Aorta (tissue), 5 donors: ENCODE measurements at regions not wholly inside any gene's neighbourhood (a gene's known extent, or its start where the extent isn't known, plus 50 kb on each side); places are given as distances from the start of the nearest gene placed in this dataset.

Experiments
- ATAC-seq: fragments of 200-7000 bp; cut with Tn5 transposase; one replicate; pipeline ENCODE4 v1.9.1; 2022; ENCODE audit warnings: moderate library complexity; ENCODE audit not compliant: low FRiP score
- DNase-seq, 2 donors: peaks; one replicate each; pipeline ENCODE4 v3.0.0-alpha.2; 2020
- H3K27ac ChIP-seq, 2 donors: one replicate each; pipeline ENCODE4 v1.5.1; 2013; ENCODE audit warnings: low read length in 2 of 2, mild to moderate bottlenecking in 2 of 2, moderate library complexity in 2 of 2, control low read depth in 1 of 2, inconsistent platforms in 1 of 2, low read depth in 1 of 2
- H3K27me3 ChIP-seq, 2 donors: one replicate each; pipeline ENCODE4 v1.6.1; 2013; ENCODE audit warnings: control low read depth in 1 of 2, low read length in 1 of 2, mild to moderate bottlenecking in 1 of 2, moderate library complexity in 1 of 2; ENCODE audit not compliant: insufficient read depth in 2 of 2, control insufficient read depth in 1 of 2
- H3K36me3 ChIP-seq, 2 donors: one replicate each; pipeline ENCODE4 v1.6.1; 2013; ENCODE audit warnings: control low read depth in 1 of 2, low read length in 1 of 2, mild to moderate bottlenecking in 1 of 2; ENCODE audit not compliant: insufficient read depth in 2 of 2, control insufficient read depth in 1 of 2
- H3K4me1 ChIP-seq, 2 donors: one replicate each; pipeline ENCODE4 v1.6.1; 2013; ENCODE audit warnings: low read length in 2 of 2, control low read depth in 1 of 2, mild to moderate bottlenecking in 1 of 2, moderate library complexity in 1 of 2; ENCODE audit not compliant: insufficient read depth in 2 of 2, control insufficient read depth in 1 of 2
- H3K4me3 ChIP-seq, 2 donors: one replicate each; pipeline ENCODE4 v1.5.1; 2013; ENCODE audit warnings: low read length in 2 of 2, control low read depth in 1 of 2, mild to moderate bottlenecking in 1 of 2
- H3K9me3 ChIP-seq: one replicate; pipeline ENCODE4 v1.6.1; 2013; ENCODE audit warnings: mild to moderate bottlenecking, low read length; ENCODE audit not compliant: control insufficient read depth
- WGBS, 2 donors: extraction: QIAGEN DNeasy Blood & Tissue Kit; methylation state at CpG; one replicate each; pipeline ENCODE4 v1.1.7; 2013; 5-methylcytosine and 5-hydroxymethylcytosine counted together
- intact Hi-C, 2 donors: fragments of 100-400 bp; cut with DNase I; formaldehyde crosslinking; loops; one replicate each; pipeline versions ENCODE4 v1.14.2 to v1.15.0; 2022
- donor health status: healthy with polysubstance abuse.
- donor health status: Bipolar disorder and iron deficiency.
- donor health status: DM: no; HTN: no; CAD: no.
- donor health status: DM: no; HTN: no; CAD: no.
- donor health status: DM: yes; HTN: yes; CAD: no.

GRCh38 chr5:174198541-174198940 is 153.0 kb downstream of the NSG2 start:
- Histone ChIP-seq H3K9me3 (peaks cover 3% of the 10 kb centered on the region), H3K4me1 (no peaks in the 10 kb centered on the region), H3K27ac (no peak overlapping the region), H3K36me3 (no peaks in the 10 kb centered on the region), H3K4me3 (no peak overlapping the region), H3K27me3 (no peaks in the 10 kb centered on the region)
- intact Hi-C loops, result no loop called here
- no peak for ATAC-seq
- WGBS, 2 donors, result 78 to 86% methylated on average over 8 of the region's 8 CpGs
- DNase-seq, result no peak

GRCh38 chr5:174202996-174203395 is 157.5 kb downstream of the NSG2 start:
- H3K27ac ChIP-seq, result no peak overlapping the region
- intact Hi-C loops, result no loop called here
- ATAC-seq (no peak), DNase-seq (no peak)
- H3K4me3 ChIP-seq, result no peak overlapping the region
- peaks cover 4% of the 10 kb centered on the region for H3K9me3 ChIP-seq
- WGBS, 2 donors, result 56 to 66% methylated on average over 6 of the region's 6 CpGs
- H3K4me1 ChIP-seq, result no peaks in the 10 kb centered on the region
- H3K36me3 ChIP-seq, result no peaks in the 10 kb centered on the region
- no peaks in the 10 kb centered on the region for H3K27me3 ChIP-seq

GRCh38 chr5:174204535-174205313 is 159.2 kb downstream of the NSG2 start:
- Histone ChIP-seq H3K4me1 (no peaks in the 10 kb centered on the region), H3K27me3 (no peaks in the 10 kb centered on the region), H3K36me3 (no peaks in the 10 kb centered on the region), H3K27ac (no peak overlapping the region), H3K4me3 (no peak overlapping the region), H3K9me3 (peaks cover 4% of the 10 kb centered on the region)
- ATAC-seq (no peak), DNase-seq (no peak)
- intact Hi-C loops, result no loop called here
- WGBS, 2 donors, result 32 to 35% methylated on average over 9 of the region's 9 CpGs

GRCh38 chr5:174205939-174206338 is 160.4 kb downstream of the NSG2 start:
- Histone ChIP-seq H3K4me1 (no peaks in the 10 kb centered on the region), H3K36me3 (no peaks in the 10 kb centered on the region), H3K9me3 (peaks cover 4% of the 10 kb centered on the region), H3K27ac (no peak overlapping the region), H3K27me3 (no peaks in the 10 kb centered on the region), H3K4me3 (no peak overlapping the region)
- no peak for DNase-seq
- intact Hi-C loops, result no loop called here
- ATAC-seq, result no peak
- WGBS, 2 donors, result 13 to 28% methylated on average over 3 of the region's 3 CpGs

GRCh38 chr5:174210596-174211276 is 165.2 kb downstream of the NSG2 start:
- Histone ChIP-seq H3K27me3 (no peaks in the 10 kb centered on the region), H3K9me3 (peaks cover 4% of the 10 kb centered on the region), H3K4me3 (no peak overlapping the region), H3K27ac (no peak overlapping the region), H3K4me1 (no peaks in the 10 kb centered on the region), H3K36me3 (no peaks in the 10 kb centered on the region)
- no peak for ATAC-seq
- intact Hi-C loops, result no loop called here
- 64 to 70% methylated on average over 8 of the region's 8 CpGs for WGBS, 2 donors
- DNase-seq, result no peak

GRCh38 chr5:174211277-174211626 is 165.7 kb downstream of the NSG2 start:
- Histone ChIP-seq H3K4me3 (no peak overlapping the region), H3K36me3 (no peaks in the 10 kb centered on the region), H3K4me1 (no peaks in the 10 kb centered on the region), H3K27me3 (no peaks in the 10 kb centered on the region), H3K9me3 (peaks cover 4% of the 10 kb centered on the region), H3K27ac (no peak overlapping the region)
- DNase-seq, result no peak
- no peak for ATAC-seq
- intact Hi-C loops, result no loop called here
- 28 to 30% methylated on average over 4 of the region's 4 CpGs for WGBS, 2 donors

GRCh38 chr5:174217527-174217926 is 172.0 kb downstream of the NSG2 start:
- WGBS, 2 donors, result 60 to 75% methylated on average over 1 of the region's 1 CpG
- DNase-seq (no peak), ATAC-seq (no peak)
- Histone ChIP-seq H3K4me1 (no peaks in the 10 kb centered on the region), H3K27me3 (no peaks in the 10 kb centered on the region), H3K36me3 (no peaks in the 10 kb centered on the region), H3K4me3 (no peak overlapping the region), H3K9me3 (peaks cover 6% of the 10 kb centered on the region), H3K27ac (no peak overlapping the region)
- intact Hi-C loops, result no loop called here

- H3K36me3 ChIP-seq, result no peaks in the 10 kb centered on the region
- DNase-seq, result no peak
- whole genome bisulfite sequencing, 2 donors, result 93 to 96% methylated on average over 2 of the region's 2 CpGs
- no peaks in the 10 kb centered on the region for H3K27me3 ChIP-seq
- H3K4me3 ChIP-seq, result no peak overlapping the region
- no peak for ATAC-seq
- peaks cover 4% of the 10 kb centered on the region for H3K9me3 ChIP-seq
- intact Hi-C loops, result no loop called here
- no peak overlapping the region for H3K27ac ChIP-seq
- no peaks in the 10 kb centered on the region for H3K4me1 ChIP-seq
Observed at GRCh38 chr5:174218162-174218561, 172.7 kb downstream of the NSG2 start.

- H3K36me3 ChIP-seq, result no peaks in the 10 kb centered on the region
- intact Hi-C loops, result no loop called here
- H3K4me3 ChIP-seq, result no peak overlapping the region
- no peak overlapping the region for H3K27ac ChIP-seq
- DNase-seq (no peak), ATAC-seq (no peak)
- H3K27me3 ChIP-seq, result no peaks in the 10 kb centered on the region
- peaks cover 2% of the 10 kb centered on the region for H3K9me3 ChIP-seq
- WGBS, 2 donors, result 95 to 96% methylated on average over 5 of the region's 5 CpGs
- no peaks in the 10 kb centered on the region for H3K4me1 ChIP-seq
Observed at GRCh38 chr5:174220417-174220816, 174.9 kb downstream of the NSG2 start.
